ENCODE measurements at regions not wholly inside any gene's neighbourhood (a gene's known extent, or its start where the extent isn't known, plus 50 kb on each side); places are given as distances from the start of the nearest gene placed in this dataset.
A peak's percentile ranks its signal among the peaks of the same experiment; 100 is the strongest.

- DNase-seq (ENCODE audit: low spot score) (no peak), ATAC-seq (peak; percentile 44; the same call in 1 of the 2 replicates)
- Mint-ChIP-seq H3K27ac (no peak overlapping the region), H3K4me1 (no peaks in the 10 kb centered on the region), H3K4me3 (no peak overlapping the region), H3K36me3 (no peaks in the 10 kb centered on the region), H3K27me3 (ENCODE audit: low read depth) (no peaks in the 10 kb centered on the region), H3K9me3 (no peaks in the 10 kb centered on the region)
- ChIA-PET CTCF (no interaction called here), POLR2A (no interaction called here)
- no peak for TF ChIP-seq NFE2L1 (CRISPR knock-in tag; IDR thresholded peaks at IDR 0.05)
- no peak for TF ChIP-seq ZSCAN18 (CRISPR knock-in tag; IDR thresholded peaks at IDR 0.05)
- TF ChIP-seq ZNF532 (CRISPR knock-in tag; IDR thresholded peaks at IDR 0.05; ENCODE audit: borderline replicate concordance) = no peak
- TF ChIP-seq E2F4 (CRISPR knock-in tag; IDR thresholded peaks at IDR 0.05; ENCODE audit: borderline replicate concordance, low read depth) = no peak
- TF ChIP-seq NR1H2 (CRISPR knock-in tag; IDR thresholded peaks at IDR 0.05) = no peak
- TF ChIP-seq ZNF121 (CRISPR knock-in tag; IDR thresholded peaks at IDR 0.05) = no peak
- no peak for TF ChIP-seq SP1 (CRISPR knock-in tag; conservative IDR thresholded peaks at IDR 0.05)
- TF ChIP-seq NR3C1 (CRISPR knock-in tag; conservative IDR thresholded peaks at IDR 0.05; ENCODE audit: low read depth) = no peak
- no peak for TF ChIP-seq MYBL2 (CRISPR knock-in tag; IDR thresholded peaks at IDR 0.05)
- no peak for TF ChIP-seq ZNF671 (CRISPR knock-in tag; IDR thresholded peaks at IDR 0.05)
- TF ChIP-seq AR (CRISPR knock-in tag; IDR thresholded peaks at IDR 0.05) = no peak
These were observed 750.1 kb upstream of the ADGRL3 start for GRCh38 chr4:60450054-60450453.

GRCh38 chr4:60452266-60452665, 747.9 kb upstream of the ADGRL3 start:
- no peak for ATAC-seq
- POLR2A ChIA-PET = no interaction called here
- H3K27me3 Mint-ChIP-seq (ENCODE audit: low read depth) = no peaks in the 10 kb centered on the region
- no peak for TF ChIP-seq GABPB1 (CRISPR knock-in tag; IDR thresholded peaks at IDR 0.05)
- TF ChIP-seq ZMAT4 (CRISPR knock-in tag; IDR thresholded peaks at IDR 0.05) = no peak
- TF ChIP-seq NFATC4 (CRISPR knock-in tag; IDR thresholded peaks at IDR 0.05) = no peak
- TF ChIP-seq ZNF423 (CRISPR knock-in tag; IDR thresholded peaks at IDR 0.05) = no peak
- TF ChIP-seq ZSCAN18 (CRISPR knock-in tag; IDR thresholded peaks at IDR 0.05) = no peak
- no peak for TF ChIP-seq EMX1 (CRISPR knock-in tag; IDR thresholded peaks at IDR 0.05)
- no peak for TF ChIP-seq PRDM15 (CRISPR knock-in tag; IDR thresholded peaks at IDR 0.05)
- TF ChIP-seq FOXP1 (CRISPR knock-in tag; IDR thresholded peaks at IDR 0.05; ENCODE audit: borderline replicate concordance) = no peak
- no peak for TF ChIP-seq FOXK1 (CRISPR knock-in tag; IDR thresholded peaks at IDR 0.05)
- no peak for TF ChIP-seq IRF1 (CRISPR knock-in tag; IDR thresholded peaks at IDR 0.05)

More at GRCh38 chr4:60452266-60452665, 747.9 kb upstream of the ADGRL3 start:
- Mint-ChIP-seq H3K36me3 (no peaks in the 10 kb centered on the region), H3K4me3 (no peak overlapping the region), H3K9me3 (no peaks in the 10 kb centered on the region), H3K4me1 (no peaks in the 10 kb centered on the region), H3K27ac (no peak overlapping the region)
- no peak for DNase-seq (ENCODE audit: low spot score)
- CTCF ChIA-PET = interaction anchor here (1.3 kb wide), 1 partner anchor 12 kb away, joined by 3 read pairs; no protein-coding TSS in a partner anchor

All from WTC11 (cell line).